ENCODE measurements at regions not wholly inside any gene's neighbourhood (a gene's known extent, or its start where the extent isn't known, plus 50 kb on each side); places are given as distances from the start of the nearest gene placed in this dataset.

GRCh38 chr5:136811551-136811950 is 446.2 kb upstream of the TRPC7 start:
- intact Hi-C loops (cut with DNase I), result no loop called here
- no peaks in the 10 kb centered on the region for H3K27me3 ChIP-seq

GRCh38 chr5:136811086-136811485 is 445.7 kb upstream of the TRPC7 start:
- Histone ChIP-seq H3K4me3 (no peak overlapping the region), H3K4me1 (peaks cover 0 to 21% (median 6%) of the 10 kb centered on the region in 3 donors), H3K27me3 (no peaks in the 10 kb centered on the region), H3K27ac (no peak overlapping the region), H3K9me3 (no peaks in the 10 kb centered on the region), H3K36me3 (no peaks in the 10 kb centered on the region)
- intact Hi-C loops (cut with DNase I), result no loop called here
- WGBS, 2 donors, result 41 to 45% methylated on average over 3 of the region's 3 CpGs
- no peak for DNase-seq
- TF ChIP-seq POLR2A (IDR thresholded peaks at IDR 0.05) (no peak), CTCF (IDR thresholded peaks at IDR 0.05) (no peak)

More at GRCh38 chr5:136811551-136811950, 446.2 kb upstream of the TRPC7 start:
- WGBS, 2 donors, result 26% methylated on average over 2 of the region's 2 CpGs; no CpG with 5 or more reads in 1 of the 2 donors
- Histone ChIP-seq H3K36me3 (no peaks in the 10 kb centered on the region), H3K4me3 (no peak overlapping the region), H3K4me1 (peaks cover 0 to 21% (median 6%) of the 10 kb centered on the region in 3 donors), H3K9me3 (no peaks in the 10 kb centered on the region), H3K27ac (no peak overlapping the region)
- no peak for TF ChIP-seq CTCF (IDR thresholded peaks at IDR 0.05)
- TF ChIP-seq POLR2A (IDR thresholded peaks at IDR 0.05), result no peak
- no peak for DNase-seq

DNA sequence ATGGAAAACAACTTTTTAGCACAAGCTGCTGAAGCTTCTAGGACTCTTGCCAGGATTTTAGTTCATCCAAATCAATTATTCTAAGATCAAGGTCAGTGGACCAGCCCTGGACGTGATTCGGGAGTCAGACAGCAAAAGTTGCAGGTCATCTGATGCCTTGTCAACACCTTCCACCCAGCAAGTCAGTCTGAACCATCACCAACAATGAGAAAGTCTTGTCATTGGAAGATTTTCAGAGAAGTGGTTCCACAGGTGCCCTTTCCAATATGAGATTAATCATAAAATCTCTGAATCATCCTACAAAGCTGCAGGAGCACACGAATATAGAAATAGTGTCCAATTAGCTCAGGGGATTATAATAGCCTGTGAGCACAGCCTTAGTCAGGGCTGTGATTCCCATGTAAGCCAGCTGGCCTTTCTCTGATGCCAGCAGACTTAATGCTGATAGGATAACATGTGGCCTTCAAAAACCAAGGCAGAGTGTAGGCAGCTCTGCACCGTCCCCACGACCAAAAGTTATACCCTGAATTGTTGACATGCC is 445.0 kb upstream of the TRPC7 start:
- 40 to 43% methylated on average over 5 of the region's 5 CpGs for WGBS, 2 donors
- intact Hi-C loops (cut with DNase I), result no loop called here
- Histone ChIP-seq H3K4me1 (peaks cover 0 to 21% (median 6%) of the 10 kb centered on the region in 3 donors), H3K27ac (no peak overlapping the region), H3K36me3 (no peaks in the 10 kb centered on the region), H3K27me3 (no peaks in the 10 kb centered on the region), H3K4me3 (no peak overlapping the region), H3K9me3 (no peaks in the 10 kb centered on the region)
- TF ChIP-seq CTCF (IDR thresholded peaks at IDR 0.05), result no peak
- no peak for TF ChIP-seq POLR2A (IDR thresholded peaks at IDR 0.05)
- no peak for DNase-seq

DNA sequence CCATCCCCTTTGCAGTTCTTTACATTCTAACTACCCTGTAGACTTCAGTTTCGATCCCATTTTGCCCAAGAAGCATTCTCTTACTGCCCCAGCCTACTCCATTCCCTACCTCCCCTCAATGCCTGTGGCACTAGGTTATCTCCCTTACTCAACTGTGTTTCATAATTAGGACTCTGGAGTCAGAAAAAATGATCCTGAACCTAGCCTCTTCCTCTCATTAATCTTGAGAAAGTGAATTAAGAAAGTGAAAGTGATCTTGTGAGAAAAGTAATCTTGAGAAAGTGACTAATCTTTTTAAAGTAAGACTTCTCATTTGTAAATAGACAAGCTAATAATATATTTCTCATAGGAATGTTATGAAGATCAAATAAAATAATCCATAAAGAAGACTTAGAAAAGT is 444.0 kb upstream of the TRPC7 start:
- Histone ChIP-seq H3K9me3 (no peaks in the 10 kb centered on the region), H3K4me1 (peaks cover 0 to 21% (median 6%) of the 10 kb centered on the region in 3 donors), H3K4me3 (no peak overlapping the region), H3K36me3 (no peaks in the 10 kb centered on the region), H3K27ac (no peak overlapping the region), H3K27me3 (no peaks in the 10 kb centered on the region)
- WGBS, 2 donors, result 80 to 83% methylated on average over 1 of the region's 1 CpG
- intact Hi-C loops (cut with DNase I), result loop anchor here (10.0 kb wide), 1 partner anchor 405 kb away; no protein-coding TSS in a partner anchor
- TF ChIP-seq CTCF (IDR thresholded peaks at IDR 0.05) (no peak), POLR2A (IDR thresholded peaks at IDR 0.05) (no peak)
- DNase-seq, result no peak

DNA sequence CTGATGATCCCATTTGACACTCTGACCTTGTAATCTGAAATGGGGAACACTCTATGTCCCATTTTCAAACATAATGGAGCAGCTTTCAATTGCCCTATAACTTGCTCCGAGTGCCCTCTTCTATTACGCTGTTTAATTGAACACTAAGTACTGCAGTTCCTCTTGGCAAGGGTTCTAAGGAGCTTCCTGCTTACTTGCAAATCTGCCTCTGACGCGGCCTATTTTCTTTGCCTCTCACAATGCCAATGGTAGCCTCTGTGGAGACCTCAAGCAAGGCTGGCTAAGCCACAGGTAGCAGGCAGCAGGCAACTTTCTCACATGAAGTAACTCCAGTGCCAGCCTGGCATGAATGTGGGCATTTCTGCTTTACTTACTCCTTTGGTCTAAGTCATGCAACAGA is 443.4 kb upstream of the TRPC7 start:
- TF ChIP-seq CTCF (IDR thresholded peaks at IDR 0.05) (no peak), POLR2A (IDR thresholded peaks at IDR 0.05) (no peak)
- WGBS, 2 donors, result 44 to 67% methylated on average over 4 of the region's 4 CpGs

More for the DNA sequence above, 443.4 kb upstream of the TRPC7 start:
- H3K9me3 ChIP-seq, result no peaks in the 10 kb centered on the region
- no peaks in the 10 kb centered on the region for H3K27me3 ChIP-seq
- no peak overlapping the region for H3K27ac ChIP-seq
- no peaks in the 10 kb centered on the region for H3K36me3 ChIP-seq
- intact Hi-C loops (cut with DNase I), result loop anchor here (10.0 kb wide), 1 partner anchor 406 kb away; no protein-coding TSS in a partner anchor
- H3K4me1 ChIP-seq, result peaks cover 0 to 21% (median 6%) of the 10 kb centered on the region in 3 donors
- no peak for DNase-seq
- no peak overlapping the region for H3K4me3 ChIP-seq
